SHP77 (cell line): ENCODE measurements at regions not wholly inside any gene's neighbourhood (a gene's known extent, or its start where the extent isn't known, plus 50 kb on each side); places are given as distances from the start of the nearest gene placed in this dataset.
"Not testable (repeated sequence)": the region's sequence is repeated elsewhere in the genome, so short reads cannot be mapped to it uniquely, and the experiment has no call there.

Source experiments
- DNase-seq, 2 experiments: peaks; one replicate each; lab custom pipeline; 2025; lab: John Stamatoyannopoulos, UW

DNA sequence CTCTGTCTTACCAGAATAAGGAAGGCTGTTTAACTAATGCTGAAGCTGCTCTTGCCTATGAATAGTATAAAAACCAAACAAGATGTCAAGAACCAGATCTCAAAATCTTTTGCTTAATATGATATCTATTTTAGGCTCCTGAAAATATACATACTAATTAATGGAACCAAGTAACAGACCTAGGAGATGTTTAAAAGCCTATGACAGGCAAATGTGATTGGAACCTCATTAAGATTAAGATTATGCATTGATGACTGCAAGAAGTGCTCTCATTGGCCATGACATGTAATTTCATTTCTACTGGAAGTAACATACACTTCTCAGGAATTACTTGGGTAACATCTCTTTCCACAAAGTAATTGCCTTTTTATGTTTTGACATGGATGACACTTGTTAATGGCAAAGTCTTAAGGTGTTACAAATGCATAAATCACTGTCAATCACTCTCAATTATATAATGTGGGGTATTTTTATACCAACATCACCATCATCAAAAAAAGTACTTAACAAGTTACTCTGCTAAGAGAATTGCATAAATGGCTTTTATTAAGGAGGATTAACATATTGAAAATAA lies 326.9 kb upstream of the MIR17HG start:
- DNase-seq: no peak

- DNase-seq: no peak
Observed at GRCh38 chr13:91024157-91024792, 323.2 kb upstream of the MIR17HG start.

- no peak for DNase-seq
Observed at GRCh38 chr13:91025442-91025841, 322.0 kb upstream of the MIR17HG start.

DNA sequence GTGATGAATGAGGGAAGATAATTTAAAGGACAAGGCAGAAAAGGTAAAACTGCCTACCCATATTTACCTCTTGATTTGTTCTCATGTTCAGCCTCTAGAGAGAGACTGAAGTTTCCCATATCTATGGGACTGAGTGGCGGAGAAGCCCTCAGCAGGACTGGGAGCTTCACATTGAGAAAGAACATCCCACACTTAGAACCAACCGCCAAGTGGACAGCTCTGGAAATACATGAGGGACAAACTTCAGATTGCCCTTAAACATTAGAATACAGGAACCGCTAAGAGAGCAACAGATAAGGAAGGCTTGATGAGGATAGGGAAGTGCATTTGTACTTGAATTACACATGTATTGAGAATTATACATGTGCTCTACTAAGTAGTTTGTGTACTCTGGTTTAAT lies 316.0 kb upstream of the MIR17HG start:
- no peak for DNase-seq

DNA sequence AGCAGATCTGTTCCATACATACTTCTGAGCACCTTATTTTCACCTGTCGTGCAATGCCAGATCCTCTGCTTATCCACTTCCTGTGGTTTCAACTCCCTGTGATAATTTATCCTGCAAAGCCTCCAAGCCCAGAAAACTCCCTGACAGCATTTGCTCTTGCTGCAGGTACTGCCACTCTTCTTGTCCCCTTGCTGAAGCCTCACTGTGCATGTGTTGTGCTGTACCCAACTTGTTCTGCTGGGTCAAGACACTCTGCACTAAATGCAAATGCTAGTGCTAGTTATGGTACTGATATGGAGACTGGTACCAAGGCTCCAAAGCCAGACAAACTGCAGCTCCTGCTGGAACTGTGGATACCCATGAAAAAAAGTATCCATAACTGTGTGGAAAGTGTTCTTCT lies 315.4 kb upstream of the MIR17HG start:
- no peak for DNase-seq

DNA sequence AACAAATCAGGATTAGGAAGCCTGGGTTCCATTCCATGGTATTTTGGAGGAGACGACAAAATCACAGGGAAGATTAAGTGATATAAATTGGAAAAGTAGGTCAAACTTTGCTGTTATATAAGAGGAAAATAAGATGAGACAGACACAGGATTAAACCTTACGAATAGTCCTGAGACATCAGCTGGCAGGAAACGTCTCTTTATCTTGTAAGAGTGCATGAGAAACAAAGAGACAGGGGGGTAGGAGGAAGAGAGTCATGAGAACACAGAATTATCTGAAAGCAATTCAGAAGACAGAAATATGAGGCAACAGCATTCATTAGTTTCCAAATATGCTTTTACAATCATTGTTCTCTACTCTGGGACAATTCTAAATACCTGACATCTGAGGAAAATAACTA lies 310.6 kb upstream of the MIR17HG start:
- DNase-seq: no peak

- no peak for DNase-seq
Observed at GRCh38 chr13:91042870-91043269, 304.6 kb upstream of the MIR17HG start.

DNA sequence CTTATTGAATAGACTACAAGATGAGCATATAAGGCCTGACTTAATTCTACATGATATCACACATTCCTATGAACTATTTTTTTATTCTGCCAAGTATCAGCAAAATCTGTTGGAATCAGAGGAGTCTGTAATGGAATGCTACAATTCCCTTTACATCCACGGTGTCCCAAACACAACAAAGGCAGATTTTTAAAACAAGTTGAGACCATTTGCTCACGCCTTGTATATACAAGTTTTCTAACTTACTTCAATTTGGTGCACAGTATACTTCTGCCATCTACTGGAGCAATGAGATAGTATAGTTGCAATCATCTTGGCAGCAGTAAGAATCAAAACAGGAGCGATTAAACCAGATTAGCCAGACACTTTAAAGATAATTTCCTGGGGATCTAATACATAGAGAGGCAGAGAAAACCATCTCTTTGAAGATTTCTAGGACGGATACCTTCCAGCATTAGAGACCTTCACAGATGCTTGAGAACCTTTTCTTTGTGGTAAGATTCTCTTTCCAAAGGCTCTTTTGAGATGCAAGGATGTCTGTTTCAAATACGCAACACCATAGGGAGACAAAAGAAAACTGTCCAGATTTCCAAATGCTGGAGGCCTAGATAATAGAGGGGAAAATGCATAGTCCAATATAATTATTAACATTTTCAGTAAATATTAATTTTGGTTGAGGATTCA lies 302.0 kb upstream of the MIR17HG start:
- DNase-seq: peak in 1 of 2 experiments; percentile 29

GRCh38 chr13:91046715-91047327 lies 300.7 kb upstream of the MIR17HG start:
- peak in 1 of 2 experiments; percentile 20 for DNase-seq

DNA sequence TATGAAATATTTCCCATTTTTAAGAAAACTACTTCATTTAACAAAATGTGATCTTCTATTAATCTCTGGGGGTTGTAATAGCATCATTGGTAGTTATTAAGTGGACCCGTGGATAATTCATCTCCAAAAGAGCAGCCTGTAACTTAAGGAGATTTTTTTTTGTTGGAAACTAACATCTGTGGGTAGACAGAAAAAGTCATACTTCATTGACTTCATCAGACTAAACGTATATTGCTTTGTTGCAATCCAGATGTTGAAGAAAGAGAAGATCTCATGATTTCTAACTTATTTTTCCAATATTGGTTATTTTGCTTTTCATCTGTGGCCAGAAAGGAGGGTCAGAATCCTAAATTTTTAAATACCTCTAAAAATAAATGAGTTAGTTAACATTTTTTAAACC lies 296.5 kb upstream of the MIR17HG start:
- DNase-seq: no peak

DNA sequence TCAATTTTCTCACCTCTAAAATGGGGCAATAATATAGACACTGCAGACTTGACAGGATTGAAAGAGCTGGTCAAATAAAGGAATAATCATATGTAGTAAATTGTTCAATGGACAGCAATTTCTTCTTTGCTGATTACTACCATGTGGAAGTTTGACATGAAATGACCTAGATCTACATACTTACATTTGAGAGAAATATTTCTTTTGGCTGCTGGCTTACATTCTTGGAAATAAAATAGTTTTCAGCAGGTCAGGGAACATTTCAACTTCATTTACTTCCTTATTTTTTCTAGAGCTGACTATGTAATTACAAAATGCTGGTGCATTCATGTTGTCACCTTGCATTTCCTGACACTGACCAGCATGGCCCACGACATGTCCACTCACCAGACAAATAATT lies 294.6 kb upstream of the MIR17HG start:
- no peak for DNase-seq

- DNase-seq: no peak
Observed at GRCh38 chr13:91053318-91054065, 294.0 kb upstream of the MIR17HG start.

GRCh38 chr13:91054902-91055301 lies 292.6 kb upstream of the MIR17HG start:
- DNase-seq: no peak

- DNase-seq: no peak
Observed at GRCh38 chr13:91056746-91057145, 290.7 kb upstream of the MIR17HG start.

DNA sequence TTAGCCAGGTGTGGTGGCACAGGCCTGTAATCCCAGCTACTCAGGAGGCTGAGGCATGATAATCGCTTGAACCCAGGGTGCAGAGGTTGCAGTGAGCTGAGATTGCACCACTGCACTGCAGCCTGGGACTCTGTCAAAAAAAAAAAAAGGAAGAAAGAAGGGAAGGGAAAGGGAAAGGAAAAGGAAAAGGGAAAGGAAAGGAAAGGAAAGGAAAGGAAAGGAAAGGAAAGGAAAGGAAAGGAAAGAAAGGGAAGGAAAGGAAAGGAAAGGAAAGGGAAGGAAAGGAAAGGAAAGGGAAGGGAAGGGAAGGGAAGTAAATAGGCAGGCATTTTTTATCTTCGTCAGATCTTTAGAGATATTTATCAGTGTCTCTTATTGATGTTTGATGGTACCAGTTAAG lies 290.0 kb upstream of the MIR17HG start:
- not testable (repeated sequence) for DNase-seq

DNA sequence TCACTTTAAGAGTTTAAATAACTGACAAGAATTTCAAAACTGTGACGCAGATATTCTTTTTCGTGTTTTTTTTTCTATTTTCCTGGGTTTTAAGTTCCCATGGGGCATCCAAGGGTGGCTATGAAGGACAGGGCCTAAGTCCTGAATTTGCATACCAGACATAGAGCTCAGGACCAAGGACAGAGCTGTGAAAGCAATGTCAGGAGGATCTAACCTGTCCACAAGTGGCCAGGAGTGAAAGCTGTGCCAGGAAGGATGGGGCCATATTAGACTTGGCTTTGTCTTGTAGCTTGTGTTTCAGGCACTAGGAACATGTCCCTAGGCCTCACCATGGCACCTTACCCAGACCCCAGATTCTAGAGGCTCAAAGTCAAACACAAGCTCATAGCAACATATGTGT lies 289.4 kb upstream of the MIR17HG start:
- DNase-seq: no peak

- DNase-seq: no peak
Observed at GRCh38 chr13:91058919-91059318, 288.6 kb upstream of the MIR17HG start.

GRCh38 chr13:91066745-91067144 lies 280.7 kb upstream of the MIR17HG start:
- no peak for DNase-seq

DNA sequence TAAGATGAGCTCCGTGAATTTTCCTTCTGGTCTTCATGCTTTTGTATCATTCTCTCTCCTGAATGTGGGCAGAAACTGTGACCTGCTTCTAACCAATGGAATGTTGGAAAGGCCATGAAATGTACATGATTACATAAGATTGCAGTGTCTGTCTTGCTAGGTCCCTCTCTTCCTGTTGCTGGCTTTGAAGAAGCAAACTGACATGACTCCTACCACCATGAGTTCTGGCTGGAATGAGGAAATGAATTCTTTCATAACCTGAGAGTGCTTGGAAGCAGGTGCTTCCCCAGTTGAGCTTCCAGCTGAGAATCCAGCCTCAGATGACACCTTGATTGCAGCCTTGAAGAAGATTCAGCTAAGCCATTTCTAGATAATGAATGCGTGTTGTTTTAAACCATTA lies 275.0 kb upstream of the MIR17HG start:
- DNase-seq: no peak

- no peak for DNase-seq
Observed at GRCh38 chr13:91074091-91074490, 273.4 kb upstream of the MIR17HG start.

DNA sequence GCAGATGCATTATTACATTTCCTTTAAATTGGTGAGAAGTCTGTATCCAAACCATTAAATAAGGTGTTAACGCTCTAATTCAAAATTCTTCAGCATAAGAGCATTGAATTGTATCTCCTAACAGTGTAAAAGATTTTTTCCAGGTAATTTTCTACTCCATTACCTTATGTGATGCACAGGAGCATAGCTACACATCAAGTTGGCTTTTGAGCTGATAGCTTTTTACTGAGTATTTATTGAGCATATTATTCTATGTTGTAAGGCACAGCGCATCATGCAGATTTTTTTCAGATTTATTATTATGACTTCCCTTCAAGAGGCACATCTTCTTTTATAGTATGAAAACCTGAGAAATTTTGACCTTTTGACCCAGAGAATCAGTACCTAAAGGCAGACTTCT lies 270.7 kb upstream of the MIR17HG start:
- DNase-seq: no peak

DNA sequence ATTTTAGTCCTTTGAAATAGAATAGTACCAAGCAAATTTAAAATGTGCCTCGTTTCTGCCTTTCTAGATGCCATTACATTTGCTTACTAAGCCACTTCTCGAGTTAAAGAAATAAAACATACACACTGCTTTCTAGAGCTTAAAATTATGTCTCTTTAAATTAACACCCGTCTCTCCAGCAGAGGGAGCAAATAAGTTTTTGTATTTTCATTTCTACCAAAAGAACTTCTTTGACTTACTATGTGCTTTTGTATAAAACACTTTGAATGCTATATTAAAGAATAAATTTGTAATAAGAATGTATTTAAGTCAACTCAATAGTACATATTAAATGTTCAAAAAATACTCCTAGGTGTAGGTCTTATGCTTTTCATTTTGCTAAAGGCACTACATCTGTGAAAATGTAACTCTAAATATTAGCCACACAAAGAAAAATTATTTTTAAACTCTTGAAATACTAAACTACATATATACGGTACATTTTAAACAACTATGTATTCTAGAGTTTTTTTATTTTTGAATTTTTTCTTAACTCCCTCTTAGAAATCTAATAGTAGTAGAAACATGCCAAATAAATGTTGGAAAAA lies 269.3 kb upstream of the MIR17HG start:
- DNase-seq: peak; percentile 20 to 32
